Activated T-helper 2 cell treated with anti-CD3 and anti-CD28 coated beads, Interferon-gamma antibody, Interleukin-2, Interleukin-4, amounts not matched to agents 10 μg/mL and 5 μg/mL and 100 μg/mL, durations not matched to agents 14 hours and 24 hours and 36 hours (primary cell): ENCODE measurements at regions not wholly inside any gene's neighbourhood (a gene's known extent, or its start where the extent isn't known, plus 50 kb on each side); places are given as distances from the start of the nearest gene placed in this dataset.

Experiments used
- DNase-seq: peaks from one replicate; pipeline ENCODE4 v3.0.0; 2021; ENCODE audit warnings: low spot score
- H3K27ac Mint-ChIP-seq: one replicate; pipeline ENCODE4 v1.8.0; 2021; ENCODE audit warnings: mixed read lengths
- H3K27me3 Mint-ChIP-seq: one replicate; pipeline ENCODE4 v1.8.0; 2021; ENCODE audit warnings: low read depth, mixed read lengths
- H3K36me3 Mint-ChIP-seq: one replicate; pipeline ENCODE4 v1.8.0; 2021; ENCODE audit warnings: low read depth, mixed read lengths
- H3K4me1 Mint-ChIP-seq: one replicate; pipeline ENCODE4 v1.8.0; 2021; ENCODE audit warnings: low read depth, mixed read lengths
- H3K4me3 Mint-ChIP-seq: one replicate; pipeline ENCODE4 v1.8.0; 2021; ENCODE audit warnings: low read depth, mild to moderate bottlenecking, moderate library complexity, mixed read lengths
- H3K9me3 Mint-ChIP-seq: one replicate; pipeline ENCODE4 v1.8.0; 2021; ENCODE audit warnings: mixed read lengths
- intact Hi-C: fragments of 100-400 bp; cut with micrococcal nuclease; formaldehyde crosslinking; loops from one replicate; pipeline ENCODE4 v1.15.1; 2023

GRCh38 chr2:71806432-71806831 is 341.2 kb downstream of the CYP26B1 start:
- Mint-ChIP-seq H3K27ac (no peak overlapping the region), H3K9me3 (no peaks in the 10 kb centered on the region), H3K36me3 (no peaks in the 10 kb centered on the region), H3K27me3 (no peaks in the 10 kb centered on the region), H3K4me1 (no peaks in the 10 kb centered on the region), H3K4me3 (no peak overlapping the region)
- intact Hi-C loops: no loop called here
- no peak for DNase-seq

GRCh38 chr2:71804281-71804751 is 343.3 kb downstream of the CYP26B1 start:
- intact Hi-C loops: no loop called here
- H3K4me1 Mint-ChIP-seq: no peaks in the 10 kb centered on the region
- H3K36me3 Mint-ChIP-seq: no peaks in the 10 kb centered on the region
- no peak overlapping the region for H3K27ac Mint-ChIP-seq
- H3K27me3 Mint-ChIP-seq: no peaks in the 10 kb centered on the region
- DNase-seq: no peak
- no peaks in the 10 kb centered on the region for H3K9me3 Mint-ChIP-seq
- no peak overlapping the region for H3K4me3 Mint-ChIP-seq

- Mint-ChIP-seq H3K27ac (no peak overlapping the region), H3K4me3 (no peak overlapping the region), H3K36me3 (no peaks in the 10 kb centered on the region), H3K4me1 (no peaks in the 10 kb centered on the region), H3K9me3 (no peaks in the 10 kb centered on the region), H3K27me3 (no peaks in the 10 kb centered on the region)
- no peak for DNase-seq
- intact Hi-C loops: no loop called here
Observed at GRCh38 chr2:71803398-71803797, 344.3 kb downstream of the CYP26B1 start.

DNA sequence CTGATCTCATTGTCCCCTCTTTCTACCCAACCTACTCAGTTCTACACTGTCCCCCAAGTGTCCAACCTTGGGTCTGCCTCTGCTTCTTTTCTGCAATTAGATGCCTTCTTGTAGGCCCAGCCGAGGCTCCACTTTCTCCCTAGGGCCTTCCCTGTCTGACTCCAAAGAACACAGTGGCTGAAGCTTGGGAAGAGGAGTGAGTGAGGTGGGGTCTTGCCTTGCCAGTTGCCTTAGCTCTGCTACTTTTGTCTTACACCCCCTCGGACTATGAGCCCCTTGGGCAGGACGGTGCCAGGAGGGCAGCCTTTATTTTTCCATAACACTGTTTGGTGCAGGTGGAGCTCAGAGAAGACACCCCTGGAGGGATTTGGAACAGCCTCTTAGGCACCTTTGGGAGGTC is 345.1 kb downstream of the CYP26B1 start:
- Mint-ChIP-seq H3K36me3 (no peaks in the 10 kb centered on the region), H3K27me3 (no peaks in the 10 kb centered on the region)
- intact Hi-C loops: no loop called here

DNA sequence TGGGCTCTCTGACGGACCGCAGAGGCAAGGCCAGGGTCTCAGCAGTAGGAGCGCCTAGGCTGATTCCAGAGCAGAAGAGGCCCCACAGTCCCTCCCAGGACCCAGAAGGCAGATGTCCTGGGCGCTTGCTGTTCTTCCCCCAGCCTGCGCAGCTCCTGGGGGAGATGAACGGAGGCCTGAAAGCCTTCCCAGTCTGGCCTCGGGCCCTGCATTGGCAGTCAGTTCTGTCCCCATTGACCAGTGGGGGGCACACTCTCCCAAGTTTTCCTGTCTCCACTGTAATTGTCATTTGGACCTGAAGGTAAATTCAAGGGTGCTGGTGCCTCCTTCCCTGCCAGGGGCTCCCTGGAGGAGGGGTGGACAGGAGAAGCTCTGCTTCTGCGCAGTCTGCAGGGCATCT is 345.7 kb downstream of the CYP26B1 start:
- Mint-ChIP-seq H3K4me1 (no peaks in the 10 kb centered on the region), H3K27ac (no peak overlapping the region), H3K4me3 (no peak overlapping the region), H3K36me3 (no peaks in the 10 kb centered on the region), H3K9me3 (no peaks in the 10 kb centered on the region), H3K27me3 (no peaks in the 10 kb centered on the region)
- intact Hi-C loops: no loop called here
- DNase-seq: no peak

More for the DNA sequence above, 345.1 kb downstream of the CYP26B1 start:
- Mint-ChIP-seq H3K4me3 (no peak overlapping the region), H3K27ac (no peak overlapping the region), H3K9me3 (no peaks in the 10 kb centered on the region), H3K4me1 (no peaks in the 10 kb centered on the region)
- DNase-seq: no peak

- Mint-ChIP-seq H3K36me3 (no peaks in the 10 kb centered on the region), H3K9me3 (no peaks in the 10 kb centered on the region), H3K4me1 (no peaks in the 10 kb centered on the region), H3K27ac (no peak overlapping the region), H3K4me3 (no peak overlapping the region), H3K27me3 (no peaks in the 10 kb centered on the region)
- intact Hi-C loops: no loop called here
- no peak for DNase-seq
Observed at GRCh38 chr2:71801556-71801955, 346.1 kb downstream of the CYP26B1 start.

- Mint-ChIP-seq H3K27me3 (no peaks in the 10 kb centered on the region), H3K4me1 (no peaks in the 10 kb centered on the region), H3K36me3 (no peaks in the 10 kb centered on the region), H3K4me3 (no peak overlapping the region), H3K27ac (no peak overlapping the region), H3K9me3 (no peaks in the 10 kb centered on the region)
- intact Hi-C loops: no loop called here
- DNase-seq: no peak
Observed at GRCh38 chr2:71800851-71801250, 346.8 kb downstream of the CYP26B1 start.

DNA sequence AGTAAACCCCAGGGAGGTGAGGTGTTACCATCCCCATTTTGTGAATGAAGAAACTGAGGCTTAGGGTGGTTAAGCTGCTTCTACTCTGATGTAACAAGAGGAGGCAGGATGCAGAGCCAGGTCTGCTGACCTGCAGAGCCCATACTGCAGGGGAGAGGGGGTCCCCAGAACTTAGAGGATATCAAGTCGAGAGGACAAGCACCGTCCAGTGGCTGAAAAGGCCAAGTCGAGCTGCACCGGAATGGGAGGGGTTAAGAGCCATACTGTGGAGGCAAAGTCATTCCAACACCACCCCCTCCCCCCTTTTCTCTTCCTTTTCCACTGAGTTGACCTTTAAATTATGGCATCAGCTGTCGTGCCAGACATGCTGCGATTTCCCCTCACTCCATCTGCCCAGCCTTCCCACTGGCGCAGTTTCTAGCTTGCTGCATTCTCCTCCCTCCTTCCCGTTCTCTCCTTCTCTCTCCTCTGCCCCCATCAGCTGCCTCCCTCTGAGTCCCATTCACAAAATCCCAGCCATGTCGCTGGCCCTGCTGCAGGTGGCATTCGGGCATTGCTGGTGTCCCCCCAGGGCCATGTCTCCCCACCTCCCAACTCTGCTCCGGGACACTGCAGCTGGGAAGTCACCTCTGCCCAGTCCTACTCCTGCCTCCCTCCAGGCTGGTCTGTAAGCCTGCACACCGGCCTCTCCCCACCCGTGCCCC is 346.9 kb downstream of the DYSF start:
- Mint-ChIP-seq H3K4me3 (no peak overlapping the region), H3K4me1 (no peaks in the 10 kb centered on the region), H3K9me3 (no peaks in the 10 kb centered on the region), H3K36me3 (no peaks in the 10 kb centered on the region), H3K27ac (no peak overlapping the region), H3K27me3 (no peaks in the 10 kb centered on the region)
- no peak for DNase-seq
- intact Hi-C loops: no loop called here

- no peaks in the 10 kb centered on the region for H3K36me3 Mint-ChIP-seq
Observed at GRCh38 chr2:71799013-71799575, 345.7 kb downstream of the DYSF start.

GRCh38 chr2:71798266-71799012 is 345.1 kb downstream of the DYSF start:
- Mint-ChIP-seq H3K27ac (no peak overlapping the region), H3K27me3 (no peaks in the 10 kb centered on the region), H3K4me1 (no peaks in the 10 kb centered on the region), H3K4me3 (no peak overlapping the region), H3K9me3 (no peaks in the 10 kb centered on the region), H3K36me3 (no peaks in the 10 kb centered on the region)
- no peak for DNase-seq
- intact Hi-C loops: loop anchor here (5.0 kb wide), 1 partner anchor 251 kb away; no protein-coding TSS in a partner anchor

More at GRCh38 chr2:71799013-71799575, 345.7 kb downstream of the DYSF start:
- H3K27me3 Mint-ChIP-seq: no peaks in the 10 kb centered on the region
- DNase-seq: no peak
- H3K9me3 Mint-ChIP-seq: no peaks in the 10 kb centered on the region
- H3K4me3 Mint-ChIP-seq: no peak overlapping the region
- H3K4me1 Mint-ChIP-seq: no peaks in the 10 kb centered on the region
- no peak overlapping the region for H3K27ac Mint-ChIP-seq
- intact Hi-C loops: loop anchor here (5.0 kb wide), 1 partner anchor 252 kb away; no protein-coding TSS in a partner anchor

DNA sequence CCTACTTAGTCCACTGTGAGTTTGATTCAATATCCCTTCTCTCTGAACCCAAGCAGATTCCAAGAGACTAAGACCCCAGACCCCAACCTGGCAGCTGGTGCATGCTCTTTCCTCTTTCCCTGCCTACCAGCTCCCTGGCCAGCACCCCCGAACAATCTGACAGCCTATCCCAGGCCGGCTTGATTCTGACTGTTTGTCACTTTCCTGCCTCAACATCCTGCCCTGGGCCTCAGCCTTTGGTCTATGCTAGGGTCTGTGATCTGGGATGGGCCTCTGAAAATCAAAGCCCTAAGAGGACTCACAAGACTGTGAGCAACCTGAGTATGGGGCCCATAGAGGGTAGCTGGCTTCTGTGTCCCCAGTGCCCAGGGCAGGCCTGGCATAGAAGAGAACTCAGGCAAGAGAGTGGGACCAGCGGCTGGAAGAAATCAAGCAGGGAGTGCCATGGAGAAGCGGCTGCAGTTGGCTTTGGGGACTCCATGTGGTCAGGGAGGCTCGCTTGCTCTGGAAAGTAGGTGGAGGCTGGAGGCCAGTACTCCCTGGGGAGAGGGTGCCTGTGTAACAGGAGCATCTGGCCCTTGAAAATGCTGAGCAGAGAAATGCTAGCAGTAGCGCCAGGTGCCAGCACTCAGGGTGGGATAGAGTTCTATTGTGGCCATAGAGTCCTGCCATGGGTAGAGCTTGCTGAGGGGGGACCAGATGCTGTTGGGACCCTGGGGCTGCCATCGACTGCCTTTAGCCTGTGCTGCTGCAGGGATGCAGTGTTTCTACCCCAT is 343.9 kb downstream of the DYSF start:
- H3K27ac Mint-ChIP-seq: no peak overlapping the region
- no peaks in the 10 kb centered on the region for H3K4me1 Mint-ChIP-seq
- no peaks in the 10 kb centered on the region for H3K9me3 Mint-ChIP-seq
- no peaks in the 10 kb centered on the region for H3K27me3 Mint-ChIP-seq
- intact Hi-C loops: loop anchor here (5.0 kb wide), 1 partner anchor 250 kb away; no protein-coding TSS in a partner anchor
- no peak for DNase-seq
- no peaks in the 10 kb centered on the region for H3K36me3 Mint-ChIP-seq
- H3K4me3 Mint-ChIP-seq: no peak overlapping the region

GRCh38 chr2:71796174-71796593 is 342.8 kb downstream of the DYSF start:
- Mint-ChIP-seq H3K27me3 (no peaks in the 10 kb centered on the region), H3K9me3 (no peaks in the 10 kb centered on the region), H3K27ac (no peak overlapping the region), H3K4me3 (no peak overlapping the region), H3K4me1 (no peaks in the 10 kb centered on the region), H3K36me3 (no peaks in the 10 kb centered on the region)
- intact Hi-C loops: loop anchor here (5.0 kb wide), 1 partner anchor 249 kb away; no protein-coding TSS in a partner anchor
- DNase-seq: no peak
